Activated CD8-positive, alpha-beta memory T cell treated with anti-CD3 and anti-CD28 coated beads, Interleukin-2, amount 50 U/mL, for 4 hours (primary cell): ENCODE measurements at regions not wholly inside any gene's neighbourhood (a gene's known extent, or its start where the extent isn't known, plus 50 kb on each side); places are given as distances from the start of the nearest gene placed in this dataset.

Source experiments
- DNase-seq: peaks from one replicate; pipeline ENCODE4 v3.0.0-alpha.2; 2020

GRCh38 chr15:97057503-97057902 lies 727.0 kb downstream of the NR2F2 start:
- no peak for DNase-seq

- DNase-seq, result no peak
These were observed 728.8 kb downstream of the NR2F2 start for GRCh38 chr15:97059281-97059680.

- DNase-seq, result no peak
These were observed 730.9 kb downstream of the NR2F2 start for GRCh38 chr15:97061392-97061791.

- DNase-seq, result no peak
These were observed 741.2 kb downstream of the NR2F2 start for GRCh38 chr15:97071668-97072067.

GRCh38 chr15:97072545-97072944 lies 742.0 kb downstream of the NR2F2 start:
- no peak for DNase-seq

GRCh38 chr15:97076011-97076410 lies 745.5 kb downstream of the NR2F2 start:
- DNase-seq, result no peak

- DNase-seq, result no peak
These were observed 747.5 kb downstream of the NR2F2 start for GRCh38 chr15:97077975-97078374.

- no peak for DNase-seq
These were observed 748.1 kb downstream of the NR2F2 start for GRCh38 chr15:97078591-97078990.

GRCh38 chr15:97081666-97082226 lies 751.2 kb downstream of the NR2F2 start:
- no peak for DNase-seq

GRCh38 chr15:97082830-97083229 lies 752.3 kb downstream of the NR2F2 start:
- no peak for DNase-seq

GRCh38 chr15:97084650-97085049 lies 754.1 kb downstream of the NR2F2 start:
- no peak for DNase-seq

- no peak for DNase-seq
These were observed 755.2 kb downstream of the NR2F2 start for GRCh38 chr15:97085731-97086130.

GRCh38 chr15:97087006-97087741 lies 756.7 kb downstream of the NR2F2 start:
- no peak for DNase-seq

GRCh38 chr15:97091093-97091492 lies 760.6 kb downstream of the NR2F2 start:
- no peak for DNase-seq

GRCh38 chr15:97092656-97093055 lies 762.2 kb downstream of the NR2F2 start:
- no peak for DNase-seq

GRCh38 chr15:97096303-97096835 lies 765.9 kb downstream of the NR2F2 start:
- no peak for DNase-seq

GRCh38 chr15:97099040-97099439 lies 768.5 kb downstream of the NR2F2 start:
- DNase-seq, result no peak

- DNase-seq, result no peak
These were observed 771.1 kb downstream of the NR2F2 start for GRCh38 chr15:97101572-97101971.

- no peak for DNase-seq
These were observed 784.6 kb downstream of the NR2F2 start for GRCh38 chr15:97114900-97115760.

GRCh38 chr15:97115761-97116070 lies 785.2 kb downstream of the NR2F2 start:
- no peak for DNase-seq

GRCh38 chr15:97124790-97125189 lies 794.3 kb downstream of the NR2F2 start:
- no peak for DNase-seq

GRCh38 chr15:97126553-97127233 lies 796.2 kb downstream of the NR2F2 start:
- DNase-seq, result no peak

- DNase-seq, result no peak
These were observed 799.2 kb downstream of the NR2F2 start for GRCh38 chr15:97129674-97130073.
